Activated CD4-positive, alpha-beta T cell treated with anti-CD3 and anti-CD28 coated beads, Interleukin-2, Interleukin-6, amounts not matched to agents 100 ng/mL and 50 ng/mL, durations not matched to agents 16 hours and 8 hours (primary cell): ENCODE measurements at regions not wholly inside any gene's neighbourhood (a gene's known extent, or its start where the extent isn't known, plus 50 kb on each side); places are given as distances from the start of the nearest gene placed in this dataset.
"Not testable (repeated sequence)": the region's sequence is repeated elsewhere in the genome, so short reads cannot be mapped to it uniquely, and the experiment has no call there.

Source experiments
- DNase-seq: peaks from one replicate; pipeline ENCODE4 v3.0.0-alpha.2; 2020

DNA sequence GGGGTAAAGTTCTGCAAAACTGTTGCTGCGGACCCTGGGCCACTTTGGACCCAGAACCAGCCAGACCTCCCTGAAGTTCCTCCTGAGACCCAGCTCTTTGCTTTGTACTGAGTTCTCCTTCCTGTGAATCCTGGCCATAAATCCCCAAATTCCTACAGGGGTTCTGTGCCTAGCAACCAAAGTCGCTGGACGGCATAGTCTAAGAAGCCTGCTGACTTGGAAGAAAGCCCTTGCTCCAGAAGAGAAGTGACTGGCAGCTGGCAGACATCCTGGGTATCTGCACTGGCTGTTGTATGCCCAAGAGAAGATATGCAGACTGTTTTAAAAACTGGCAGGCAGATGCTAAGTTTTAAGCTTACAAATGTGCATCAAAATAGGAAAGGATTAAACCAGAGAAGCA lies 99.9 kb upstream of the SLC24A4 start:
- DNase-seq, result no peak

DNA sequence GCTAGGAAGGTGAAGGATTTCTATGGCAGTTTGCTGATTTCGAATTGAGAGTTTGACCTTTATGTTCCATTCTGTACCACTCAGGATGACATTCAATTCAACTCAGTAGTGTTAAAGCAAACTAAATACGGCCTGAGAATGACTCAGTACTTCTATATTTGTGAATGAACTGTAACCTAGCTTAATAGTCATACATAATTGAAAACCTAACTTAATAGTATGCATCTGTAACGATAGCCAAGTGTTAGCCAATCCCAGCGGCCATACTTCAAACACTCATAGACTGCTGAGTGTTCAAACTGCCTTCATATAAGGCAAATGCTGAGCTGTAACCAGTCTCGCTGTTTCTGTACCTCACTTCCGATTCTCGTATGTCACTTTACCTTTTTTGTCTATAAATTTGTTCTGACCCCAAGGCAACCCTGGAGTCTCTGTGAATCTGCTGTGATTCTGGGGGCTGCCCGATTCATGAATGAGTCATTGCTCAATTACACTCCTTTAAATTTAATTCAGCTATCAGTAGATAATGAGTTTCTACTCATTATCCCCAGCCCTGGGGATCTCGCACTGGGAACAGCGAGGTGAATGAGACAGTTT lies 98.5 kb upstream of the SLC24A4 start:
- no peak for DNase-seq

DNA sequence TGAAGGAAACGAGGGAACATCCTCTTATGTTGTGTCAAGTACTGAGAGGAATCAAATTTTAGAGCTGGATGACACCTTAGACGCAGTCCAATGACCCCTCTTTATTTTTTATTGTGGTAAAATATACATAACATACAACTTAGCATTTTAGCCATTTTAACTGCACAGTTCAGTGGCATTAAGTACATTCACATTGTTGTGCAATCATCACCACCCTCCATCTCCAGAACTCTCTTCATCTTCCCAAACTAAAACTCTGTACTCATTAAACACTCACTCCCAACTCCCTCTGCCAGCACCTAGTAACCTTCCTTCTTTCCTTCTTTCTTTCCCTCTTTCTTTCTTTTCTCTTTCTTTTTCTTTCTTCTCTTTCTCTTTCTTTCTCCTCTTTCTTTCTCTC lies 97.2 kb upstream of the SLC24A4 start:
- no peak for DNase-seq

DNA sequence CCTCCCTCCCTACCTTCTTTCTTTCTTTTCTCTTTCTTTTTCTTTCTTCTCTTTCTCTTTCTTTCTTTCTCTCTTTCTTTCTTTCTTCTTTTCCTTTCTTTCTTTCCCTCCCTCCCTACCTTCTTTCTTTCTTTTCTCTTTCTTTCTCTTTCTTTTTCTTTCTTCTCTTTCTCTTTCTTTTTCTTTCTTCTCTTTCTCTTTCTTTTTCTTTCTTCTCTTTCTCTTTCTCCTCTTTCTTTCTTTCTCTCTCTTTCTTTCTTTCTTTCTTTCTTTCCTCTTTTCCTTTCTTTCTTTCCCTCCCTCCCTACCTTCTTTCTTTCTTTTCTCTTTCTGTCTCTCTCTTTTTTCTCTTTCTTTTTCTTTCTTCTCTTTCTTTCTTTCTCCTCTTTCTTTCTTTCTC lies 96.8 kb upstream of the SLC24A4 start:
- DNase-seq, result not testable (repeated sequence)

DNA sequence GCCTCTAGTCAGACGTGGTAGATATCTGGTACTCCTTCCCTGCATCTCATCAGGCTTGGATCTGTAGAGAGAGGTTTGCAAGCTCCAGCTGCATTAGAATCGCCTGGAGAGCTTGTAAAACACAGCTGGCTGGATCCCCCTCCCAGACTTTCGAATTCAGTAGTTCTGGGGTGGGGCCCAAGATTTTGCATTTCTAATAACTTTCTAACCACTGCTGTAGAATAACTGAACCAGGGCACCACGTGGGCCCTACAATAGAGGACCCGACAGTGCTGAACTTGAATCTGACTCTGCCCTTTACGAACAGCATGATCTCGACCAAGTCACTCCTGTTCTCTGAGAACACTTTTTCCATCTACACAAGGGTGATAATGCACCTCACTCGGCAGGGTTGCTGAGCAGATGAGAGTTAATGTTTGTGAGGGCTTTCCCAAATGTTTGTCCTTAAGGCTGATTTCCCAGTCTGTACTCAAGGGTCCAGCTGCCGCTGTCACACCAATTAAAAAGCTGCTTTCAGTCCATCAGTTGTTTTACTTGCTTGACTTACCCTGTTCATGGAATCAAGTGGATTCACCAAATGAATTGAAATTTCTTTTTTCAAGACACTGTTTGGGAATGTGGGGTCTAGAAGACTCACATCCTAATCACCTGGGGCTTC lies 86.6 kb upstream of the SLC24A4 start:
- no peak for DNase-seq

DNA sequence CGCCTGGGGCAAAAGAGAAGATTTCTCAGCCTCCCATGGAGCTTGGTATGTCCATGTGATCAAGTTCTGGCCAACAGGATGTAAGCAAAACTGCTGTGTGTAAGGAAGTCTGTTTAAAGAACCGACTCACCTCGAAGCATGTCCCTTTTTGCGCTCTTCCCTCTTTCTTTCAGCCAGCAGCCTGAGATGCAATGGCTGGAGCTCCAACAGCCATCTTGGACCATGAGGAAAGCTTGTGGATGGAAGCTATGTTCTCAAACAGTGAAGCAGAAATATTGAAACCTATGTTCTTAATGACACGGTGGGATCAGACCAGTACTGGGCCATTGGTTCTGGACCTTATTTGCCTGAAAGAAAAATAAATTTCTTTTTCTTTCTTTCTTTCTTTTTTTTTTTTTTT lies 82.3 kb upstream of the SLC24A4 start:
- no peak for DNase-seq

DNA sequence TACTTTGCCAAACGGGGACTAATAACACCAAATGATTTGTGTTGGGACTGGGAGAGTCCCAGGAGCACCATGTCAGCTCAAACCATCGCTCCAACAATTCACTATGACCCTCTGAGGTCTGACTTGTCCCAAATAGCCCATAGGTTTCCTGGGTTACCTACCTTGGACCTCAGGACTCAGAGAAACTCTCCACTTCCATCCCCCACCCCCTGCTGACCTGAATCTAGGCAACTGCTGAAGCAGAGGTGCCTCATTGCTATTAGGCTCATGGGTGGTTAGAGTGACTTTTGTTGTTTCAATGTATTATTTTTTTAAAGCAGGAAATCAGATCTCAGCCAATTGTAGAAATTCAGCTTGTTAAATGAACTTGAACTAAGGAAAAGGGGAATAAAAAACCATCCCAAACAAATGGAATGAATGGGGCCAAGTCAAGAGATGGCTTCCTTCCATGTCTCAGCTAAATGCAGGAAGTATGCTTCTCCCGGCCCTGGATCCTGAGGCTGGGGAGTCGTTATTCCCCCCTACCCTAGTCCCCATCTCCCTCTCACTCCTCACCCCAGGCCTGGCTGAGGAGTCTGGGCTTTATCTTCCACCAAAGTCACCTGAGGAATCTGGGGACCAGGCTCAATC lies 80.9 kb upstream of the SLC24A4 start:
- no peak for DNase-seq

DNA sequence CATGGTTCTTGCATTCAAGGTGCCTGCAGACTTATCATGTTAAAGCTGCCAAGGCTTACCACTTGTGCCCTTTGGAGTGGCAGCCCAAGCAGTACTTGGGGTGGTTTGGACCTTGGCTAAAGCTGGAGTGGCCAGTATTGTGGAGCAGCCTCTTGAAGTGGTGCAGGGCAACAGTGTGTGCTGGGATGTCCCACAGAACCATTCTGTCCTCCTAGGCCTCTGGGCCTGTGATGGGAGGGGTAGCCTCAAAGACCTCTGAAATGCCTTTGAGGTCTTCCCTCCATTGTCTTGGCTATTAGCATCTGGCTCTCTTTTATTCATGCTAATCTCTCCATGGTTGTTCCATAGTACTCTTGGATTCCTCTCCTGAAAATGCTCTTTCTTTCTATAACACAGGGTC lies 78.2 kb upstream of the SLC24A4 start:
- no peak for DNase-seq

DNA sequence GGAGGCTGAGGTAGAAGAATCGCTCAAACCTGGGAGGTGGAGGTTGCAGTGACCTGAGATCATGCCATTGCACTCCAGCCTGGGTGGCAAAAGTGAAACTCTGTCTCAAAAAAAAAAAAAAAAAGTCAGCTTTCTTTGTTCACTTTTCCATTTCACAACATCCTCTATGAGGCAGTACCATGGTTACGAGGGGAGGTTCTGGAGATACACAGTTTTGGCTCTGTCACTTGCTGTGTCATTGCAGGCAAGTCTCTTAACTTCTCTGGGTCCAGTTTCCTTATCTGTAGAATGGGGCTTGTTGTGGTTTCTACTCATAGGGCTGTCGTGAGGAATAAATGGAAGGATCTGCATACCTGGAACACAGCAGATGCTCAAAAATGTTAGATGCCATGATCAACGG lies 75.6 kb upstream of the SLC24A4 start:
- DNase-seq, result no peak

DNA sequence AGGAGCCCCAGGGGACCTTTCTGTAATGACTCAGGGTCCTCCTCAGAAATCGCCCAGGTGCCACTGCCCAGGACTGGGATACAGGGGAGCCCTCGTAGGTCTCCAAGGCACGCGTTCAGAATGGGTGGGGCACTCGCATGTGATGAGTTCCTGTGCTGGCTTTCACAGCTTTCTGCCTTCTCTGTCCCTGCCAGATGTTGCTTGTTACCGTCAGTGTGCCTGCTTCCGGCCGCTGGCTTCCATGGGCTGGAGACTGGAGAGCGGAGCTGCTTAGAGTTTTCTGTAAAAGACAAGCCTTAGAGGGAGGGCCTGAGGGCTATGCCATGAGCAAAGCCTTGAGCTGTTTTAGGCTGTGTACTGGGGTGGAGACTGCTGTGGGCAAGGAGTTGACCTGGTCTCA lies 75.0 kb upstream of the SLC24A4 start:
- no peak for DNase-seq

DNA sequence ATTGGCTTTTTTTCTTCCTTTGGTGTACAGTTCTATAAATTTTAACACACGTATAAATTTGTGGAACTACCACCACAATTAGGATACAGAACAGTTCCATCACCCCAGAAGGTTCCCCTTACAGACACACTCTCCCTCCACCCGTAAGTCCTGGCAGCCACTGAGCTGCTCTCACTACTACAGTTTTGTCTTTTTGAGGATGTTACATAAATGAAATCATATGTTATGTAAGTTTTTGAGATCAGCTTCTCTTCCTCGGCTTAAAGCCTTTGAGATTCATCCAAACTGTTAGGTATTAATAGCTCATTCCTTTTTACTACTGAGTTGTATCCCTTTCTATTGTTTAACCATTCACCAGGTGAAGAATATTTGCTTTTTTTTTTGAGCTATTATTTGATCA lies 74.3 kb upstream of the SLC24A4 start:
- no peak for DNase-seq

DNA sequence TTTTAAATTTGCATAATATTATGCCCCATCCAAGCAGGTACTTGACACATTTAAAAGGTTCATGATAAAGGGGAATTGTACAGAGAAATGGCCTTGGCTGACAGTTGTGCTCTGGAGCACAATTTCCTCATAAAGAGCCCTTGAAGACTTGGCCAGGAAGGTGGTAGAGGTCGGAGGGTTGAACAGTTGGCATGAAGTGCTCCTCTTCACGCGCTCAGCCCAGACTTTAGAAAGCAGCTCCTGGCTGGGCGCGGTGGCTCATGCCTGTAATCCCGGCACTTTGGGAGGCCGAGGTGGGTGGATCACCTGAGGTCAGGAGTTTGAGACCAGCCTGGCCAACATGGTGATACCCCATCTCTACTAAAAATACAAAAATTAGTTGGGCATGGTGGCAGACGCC lies 72.6 kb upstream of the SLC24A4 start:
- DNase-seq, result not testable (repeated sequence)

DNA sequence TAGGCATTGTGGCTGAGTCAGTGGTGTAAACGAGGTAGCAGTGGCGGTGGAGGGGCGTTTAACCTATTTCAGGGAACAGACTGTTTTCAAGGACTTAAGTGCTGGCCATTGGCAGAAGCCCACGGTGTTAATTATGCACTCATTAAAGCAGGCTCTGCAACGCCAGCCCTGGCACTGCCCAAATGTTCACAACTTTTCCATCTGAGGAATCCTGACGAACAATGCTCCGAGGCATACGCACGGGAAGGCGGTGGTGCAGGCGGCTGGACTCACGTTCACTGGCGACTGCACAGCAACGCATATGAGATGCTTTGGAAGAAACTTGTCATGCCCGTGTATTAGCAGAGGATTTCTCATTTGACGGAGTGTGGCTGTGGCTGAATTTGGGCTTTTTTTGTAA lies 70.6 kb upstream of the SLC24A4 start:
- DNase-seq, result no peak

DNA sequence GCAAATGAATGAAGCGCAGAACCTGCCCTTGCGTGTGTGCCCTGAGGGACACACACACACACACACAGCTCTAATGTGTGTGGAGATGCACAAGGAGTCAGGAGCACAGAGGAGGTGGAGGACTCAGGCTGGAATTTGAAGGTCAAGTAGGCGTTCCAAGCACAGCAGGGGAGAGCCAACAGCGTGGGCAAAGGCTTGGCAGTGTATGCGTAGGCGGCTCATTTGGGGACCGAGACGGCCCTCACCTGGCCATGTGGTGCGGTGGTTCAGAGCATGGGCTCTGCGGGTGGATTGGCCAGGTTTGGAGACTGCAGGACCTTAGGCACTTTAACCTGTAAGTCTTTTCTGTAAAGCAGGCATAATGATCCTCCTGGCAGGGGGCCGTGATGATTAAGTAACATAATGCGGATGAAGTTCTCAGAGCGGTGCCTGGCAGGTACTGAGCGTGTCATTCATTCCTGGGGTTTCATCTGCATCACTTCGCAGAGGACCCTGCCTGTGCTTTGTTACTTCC lies 69.5 kb upstream of the SLC24A4 start:
- DNase-seq, result no peak

DNA sequence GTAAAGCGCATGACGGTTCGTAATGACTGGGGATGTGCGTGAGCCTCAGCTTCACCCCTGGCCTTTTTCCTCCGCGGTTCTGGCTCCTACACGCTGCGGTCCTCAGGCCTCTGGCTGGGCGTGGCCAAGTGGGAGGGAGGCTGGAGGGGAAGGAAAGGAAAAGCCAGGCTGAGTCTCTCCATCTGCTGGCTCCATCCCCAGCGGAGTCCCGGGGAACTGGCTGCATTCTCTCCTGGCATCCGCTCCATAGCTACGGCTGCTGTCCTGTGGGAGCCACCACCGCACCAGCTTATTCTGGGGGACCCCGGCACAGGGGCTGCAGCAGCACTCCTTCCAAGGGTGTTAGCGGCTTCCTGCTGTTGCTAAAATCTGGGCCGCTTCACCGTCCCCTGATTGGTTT lies 68.2 kb upstream of the SLC24A4 start:
- DNase-seq, result no peak

DNA sequence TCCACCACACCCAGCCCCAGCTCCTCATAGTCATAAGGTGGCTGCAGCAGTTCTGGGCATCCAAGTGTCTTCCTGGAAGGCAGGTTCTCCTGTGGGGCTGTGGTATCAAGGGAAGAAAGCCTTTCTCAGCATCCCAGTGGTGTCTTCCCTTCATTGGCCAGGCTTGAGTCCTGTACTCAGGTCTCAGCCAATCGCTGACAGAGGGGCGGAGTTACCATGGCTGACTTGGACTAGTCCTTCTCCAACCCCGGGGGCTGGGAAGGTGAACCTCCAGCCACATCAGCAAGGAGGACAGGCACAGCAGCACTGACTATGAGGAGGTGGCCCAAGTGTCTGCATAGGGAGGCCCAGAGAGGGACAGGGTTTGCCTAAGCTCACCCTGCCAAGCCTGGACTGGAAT lies 64.0 kb upstream of the SLC24A4 start:
- peak; percentile 19 for DNase-seq

DNA sequence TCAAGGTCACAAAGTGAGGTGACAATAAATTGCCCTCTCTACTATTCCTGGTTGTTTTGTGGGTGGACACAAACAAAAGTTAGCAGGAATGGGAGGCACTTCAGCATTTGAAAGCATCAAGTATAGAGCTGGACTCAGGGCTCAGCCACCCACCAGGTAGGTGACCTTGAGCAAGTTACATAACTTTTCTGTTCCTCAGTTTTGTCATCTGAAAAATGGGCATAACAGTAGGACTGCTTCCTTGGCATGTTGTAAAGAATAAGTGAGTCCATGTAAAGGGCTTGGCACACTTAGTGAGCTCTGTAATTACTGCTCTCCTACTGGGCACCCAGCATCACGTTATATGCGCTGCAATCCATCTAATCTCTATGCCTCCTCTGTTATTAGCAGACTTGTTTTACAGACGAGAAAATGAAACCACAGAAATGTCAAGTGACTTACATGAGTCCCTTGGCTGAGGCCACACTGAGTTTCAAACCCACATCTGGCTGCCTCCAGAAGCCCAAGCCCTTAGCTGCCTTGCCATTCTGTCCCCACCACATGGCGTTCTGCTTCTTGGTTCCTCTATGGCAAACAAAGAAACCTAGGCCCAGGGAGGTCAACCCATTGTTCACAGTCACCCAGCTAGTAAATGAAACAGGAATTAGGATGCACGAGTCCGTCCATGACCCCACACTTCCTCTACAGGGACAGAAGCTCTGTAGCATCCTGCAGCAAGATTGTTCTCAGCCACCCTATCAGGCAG lies 63.2 kb upstream of the SLC24A4 start:
- no peak for DNase-seq

DNA sequence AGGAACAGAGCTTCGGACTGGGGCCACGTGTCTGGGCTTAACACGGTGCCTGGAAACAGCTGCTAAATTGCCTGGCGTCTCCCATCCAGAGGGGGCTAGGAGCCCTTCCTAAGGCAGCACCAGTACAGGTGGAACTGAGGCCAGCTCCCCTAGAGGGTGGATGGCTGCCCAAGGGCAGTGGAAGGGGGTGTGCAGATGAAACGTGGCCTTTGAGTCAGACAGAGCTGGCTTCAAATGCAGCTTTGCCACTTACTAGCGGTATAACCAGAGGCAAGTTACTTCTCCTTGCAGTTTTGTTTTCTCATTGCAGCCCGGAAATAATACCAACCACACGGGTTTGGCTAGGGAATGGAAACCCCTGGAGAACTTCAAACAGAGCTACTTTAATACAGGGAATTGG lies 59.3 kb upstream of the SLC24A4 start:
- no peak for DNase-seq

DNA sequence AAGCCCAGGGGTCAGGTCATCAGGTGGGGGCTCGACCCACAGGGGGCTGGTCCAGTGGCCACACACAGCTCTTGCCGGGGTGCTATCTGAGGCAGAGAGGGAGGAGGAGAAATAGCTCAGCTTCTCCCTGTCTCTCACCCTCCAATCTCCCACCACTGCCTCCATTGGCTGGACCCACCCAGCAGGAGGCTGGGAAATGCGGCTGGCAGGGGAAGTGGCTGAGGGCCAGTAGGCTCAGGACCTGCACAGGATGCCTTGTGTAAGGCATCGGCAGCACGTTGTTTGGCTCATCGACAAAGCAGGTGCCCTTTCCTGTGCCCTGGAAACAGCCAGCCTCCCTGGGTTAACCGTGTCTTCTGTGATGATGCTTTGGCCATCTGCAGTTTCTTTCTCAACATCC lies 58.8 kb upstream of the SLC24A4 start:
- no peak for DNase-seq

DNA sequence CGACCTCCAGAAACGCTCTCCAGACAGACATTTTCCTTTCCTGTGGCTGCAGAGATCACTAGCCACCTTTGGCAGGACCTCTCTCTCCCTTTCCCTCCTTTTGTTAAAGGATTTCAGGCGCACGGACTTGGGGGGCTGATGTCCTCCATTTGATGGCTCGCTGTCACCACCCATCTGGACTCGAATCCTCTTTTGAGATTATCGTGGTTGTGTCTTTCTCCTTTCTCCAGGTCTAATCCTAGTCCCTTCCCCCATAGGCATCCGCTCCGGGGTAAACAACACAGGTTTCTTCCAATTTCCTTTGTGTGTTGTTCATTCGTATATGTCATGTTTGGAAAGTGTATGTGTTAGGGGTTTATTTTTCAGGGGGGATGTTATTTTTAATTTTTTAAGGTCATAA lies 56.7 kb upstream of the SLC24A4 start:
- DNase-seq, result no peak
